Ovary (tissue), 7 donors: ENCODE measurements at regions not wholly inside any gene's neighbourhood (a gene's known extent, or its start where the extent isn't known, plus 50 kb on each side); places are given as distances from the start of the nearest gene placed in this dataset.
"Not testable (repeated sequence)": the region's sequence is repeated elsewhere in the genome, so short reads cannot be mapped to it uniquely, and the experiment has no call there.

Source experiments
- DNase-seq, 5 donors: peaks; one replicate each; pipeline ENCODE4 v3.0.0-alpha.2; 2019 to 2020
- H3K27ac ChIP-seq, 2 donors: fragments of 200-600 bp; one replicate each; pipeline versions ENCODE4 v1.5.1 to v1.8.0; 2019 to 2022
- H3K27me3 ChIP-seq: fragments of 200-600 bp; one replicate; pipeline ENCODE4 v1.8.0; 2022
- H3K36me3 ChIP-seq: fragments of 200-600 bp; sonication (generic); one replicate; pipeline ENCODE4 v1.5.1; 2019
- H3K4me1 ChIP-seq: one replicate; pipeline ENCODE4 v1.8.1; 2013; ENCODE audit warnings: mild to moderate bottlenecking, moderate library complexity; ENCODE audit not compliant: insufficient read depth
- H3K4me3 ChIP-seq: fragments of 200-600 bp; sonication (generic); one replicate; pipeline ENCODE4 v1.5.1; 2017
- H3K9me3 ChIP-seq, 2 donors: fragments of 200-600 bp in 1 of 2; sonication (generic) in 1 of 2; one replicate each; pipeline versions ENCODE4 v1.5.1 to v1.8.1; 2013 to 2019; ENCODE audit warnings: mild to moderate bottlenecking in 1 of 2, moderate library complexity in 1 of 2
- EP300 ChIP-seq: sonication (generic); formaldehyde crosslinking; IDR thresholded peaks from one replicate; pipeline ENCODE4 v1.6.1; 2017; ENCODE audit warnings: antibody characterized with exemption
- POLR2A ChIP-seq: fragments of 450-650 bp; IDR thresholded peaks from one replicate; pipeline ENCODE4 v1.6.1; 2017; ENCODE audit warnings: antibody characterized with exemption, mild to moderate bottlenecking, moderate library complexity
- WGBS, 3 donors: extraction: QIAGEN DNeasy Blood & Tissue Kit in 1 of 3; methylation state at CpG; one replicate each; pipeline versions ENCODE4 v1.1.5 to v1.1.7; 2013 to 2017; 5-methylcytosine and 5-hydroxymethylcytosine counted together
- intact Hi-C, 4 donors: fragments of 100-400 bp; cut with DNase I; formaldehyde crosslinking; loops; one replicate each; pipeline versions ENCODE4 v1.11.0 to v1.15.1; 2022 to 2023
- TF ChIP-seq, protein P1 (sequence below), 3 donors: fragments of 450-650 bp in 2 of 3; fragments of 200-600 bp in 1 of 3; IDR thresholded peaks; one replicate each; pipeline versions ENCODE4 v1.5.1 to v1.8.0; 2016 to 2022; ENCODE audit warnings: antibody characterized with exemption in 3 of 3, mild to moderate bottlenecking in 1 of 3
- donor health status: DM: no; HTN: no; CAD: no; lungs with moderate emphysema.
- donor health status: DM: no; HTN: no; CAD: no.
- donor health status: Bipolar disorder and iron deficiency.
- donor health status: DM: no; HTN: no; CAD: no.
- donor health status: DM: yes; HTN: yes; CAD: no.

- Histone ChIP-seq H3K4me3 (no peak overlapping the region), H3K4me1 (no peaks in the 10 kb centered on the region), H3K36me3 (no peaks in the 10 kb centered on the region), H3K27me3 (no peaks in the 10 kb centered on the region), H3K27ac (no peak overlapping the region), H3K9me3 (no peaks in the 10 kb centered on the region)
- no peak for DNase-seq
- WGBS, 3 donors = 87 to 88% (median 88%) methylated on average over 3 of the region's 3 CpGs
- TF ChIP-seq, protein P1, sequence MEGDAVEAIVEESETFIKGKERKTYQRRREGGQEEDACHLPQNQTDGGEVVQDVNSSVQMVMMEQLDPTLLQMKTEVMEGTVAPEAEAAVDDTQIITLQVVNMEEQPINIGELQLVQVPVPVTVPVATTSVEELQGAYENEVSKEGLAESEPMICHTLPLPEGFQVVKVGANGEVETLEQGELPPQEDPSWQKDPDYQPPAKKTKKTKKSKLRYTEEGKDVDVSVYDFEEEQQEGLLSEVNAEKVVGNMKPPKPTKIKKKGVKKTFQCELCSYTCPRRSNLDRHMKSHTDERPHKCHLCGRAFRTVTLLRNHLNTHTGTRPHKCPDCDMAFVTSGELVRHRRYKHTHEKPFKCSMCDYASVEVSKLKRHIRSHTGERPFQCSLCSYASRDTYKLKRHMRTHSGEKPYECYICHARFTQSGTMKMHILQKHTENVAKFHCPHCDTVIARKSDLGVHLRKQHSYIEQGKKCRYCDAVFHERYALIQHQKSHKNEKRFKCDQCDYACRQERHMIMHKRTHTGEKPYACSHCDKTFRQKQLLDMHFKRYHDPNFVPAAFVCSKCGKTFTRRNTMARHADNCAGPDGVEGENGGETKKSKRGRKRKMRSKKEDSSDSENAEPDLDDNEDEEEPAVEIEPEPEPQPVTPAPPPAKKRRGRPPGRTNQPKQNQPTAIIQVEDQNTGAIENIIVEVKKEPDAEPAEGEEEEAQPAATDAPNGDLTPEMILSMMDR (IDR thresholded peaks at IDR 0.05) = no peak
- TF ChIP-seq POLR2A (no peak), EP300 (no peak)
- intact Hi-C loops = loop anchor here in 1 of 4 donors (10.0 kb wide), 1 partner anchor 248 kb away; no protein-coding TSS in a partner anchor
These were observed 139.4 kb downstream of the SLC38A4 start for GRCh38 chr12:46686267-46686942.

DNA sequence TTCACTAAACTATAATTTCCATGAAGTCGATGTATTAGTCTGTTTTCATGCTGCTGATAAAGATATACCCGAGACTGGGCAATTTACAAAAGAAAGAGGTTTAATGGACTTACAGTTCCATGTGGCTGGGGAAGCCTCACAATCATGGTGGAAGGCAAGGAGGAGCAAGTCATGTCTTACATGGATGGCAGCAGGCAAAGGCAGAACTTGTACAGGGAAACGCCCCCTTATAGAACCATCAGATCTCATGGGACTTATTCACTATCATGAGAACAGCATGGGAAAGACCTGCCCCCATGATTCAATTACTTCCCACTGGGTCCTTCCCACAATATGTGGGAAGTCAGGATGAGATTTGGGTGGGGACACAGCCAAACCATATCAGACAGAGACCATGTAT lies 141.6 kb downstream of the SLC38A4 start:
- 93 to 96% (median 94%) methylated on average over 3 of the region's 3 CpGs for WGBS, 3 donors
- not testable (repeated sequence) for H3K9me3 ChIP-seq, DNase-seq, H3K4me3 ChIP-seq, H3K4me1 ChIP-seq, H3K36me3 ChIP-seq, H3K27ac ChIP-seq, H3K27me3 ChIP-seq
- intact Hi-C loops = loop anchor here in 1 of 4 donors (10.0 kb wide), 1 partner anchor 251 kb away; no protein-coding TSS in a partner anchor

DNA sequence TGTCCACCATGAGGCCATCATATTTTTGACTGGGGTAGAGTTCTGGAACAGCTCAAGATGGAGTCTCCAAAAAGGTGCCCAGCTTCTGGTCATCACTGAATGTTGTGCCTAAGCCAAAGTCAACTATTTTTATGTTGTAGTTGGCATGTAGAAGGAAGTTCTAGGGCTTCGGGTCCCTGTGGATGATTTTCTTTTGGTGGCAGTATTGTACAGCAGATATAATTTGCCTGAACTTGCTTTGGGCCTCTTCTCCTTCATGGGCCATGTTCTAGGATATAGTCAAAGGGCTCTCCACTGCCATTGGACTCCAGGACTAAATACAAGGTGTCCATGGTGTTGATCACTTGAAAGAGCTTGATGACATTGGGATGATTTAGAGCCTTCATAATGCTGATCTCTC lies 143.6 kb downstream of the SLC38A4 start:
- Histone ChIP-seq H3K36me3 (no peaks in the 10 kb centered on the region), H3K27ac (no peak overlapping the region), H3K27me3 (no peaks in the 10 kb centered on the region), H3K4me1 (no peaks in the 10 kb centered on the region), H3K9me3 (no peaks in the 10 kb centered on the region), H3K4me3 (no peak overlapping the region)
- 77 to 94% (median 77%) methylated on average over 1 of the region's 1 CpG for WGBS, 3 donors
- intact Hi-C loops = loop anchor here in 1 of 4 donors (10.0 kb wide), 1 partner anchor 253 kb away; no protein-coding TSS in a partner anchor
- TF ChIP-seq POLR2A = no peak
- no peak for DNase-seq

- intact Hi-C loops = loop anchor here in 1 of 4 donors (10.0 kb wide), 1 partner anchor 254 kb away; no protein-coding TSS in a partner anchor
- no peaks in the 10 kb centered on the region for H3K9me3 ChIP-seq
- WGBS, 3 donors = 10 to 29% (median 21%) methylated on average over 1 of the region's 1 CpG
These were observed 145.3 kb downstream of the SLC38A4 start for GRCh38 chr12:46680506-46680905.

DNA sequence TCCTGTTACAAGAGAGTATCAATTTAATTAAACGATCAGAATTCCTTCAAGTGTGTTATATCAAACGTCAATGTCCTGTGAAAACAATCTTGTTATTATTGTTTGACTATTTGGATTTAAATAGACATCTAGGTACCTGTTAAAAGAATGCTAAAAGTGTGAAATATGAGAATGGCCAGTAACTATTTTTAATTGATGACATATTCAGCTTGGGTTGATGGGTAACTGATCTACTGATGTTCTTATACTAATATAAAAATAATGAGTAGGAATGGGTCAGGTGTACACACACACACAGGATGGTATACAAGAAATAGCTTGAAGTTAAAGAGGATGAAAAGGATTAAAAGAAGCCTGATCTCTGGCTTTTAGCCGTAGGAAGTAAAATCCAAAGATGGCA lies 146.0 kb downstream of the SLC38A4 start:
- no peaks in the 10 kb centered on the region for H3K9me3 ChIP-seq
- no peaks in the 10 kb centered on the region for H3K36me3 ChIP-seq
- H3K27ac ChIP-seq = no peak overlapping the region
- WGBS, 3 donors = 46 to 54% (median 52%) methylated on average over 3 of the region's 3 CpGs
- no peak for DNase-seq
- no peaks in the 10 kb centered on the region for H3K27me3 ChIP-seq
- no peak overlapping the region for H3K4me3 ChIP-seq
- H3K4me1 ChIP-seq = no peaks in the 10 kb centered on the region
- intact Hi-C loops = loop anchor here in 1 of 4 donors (10.0 kb wide), 1 partner anchor 255 kb away; no protein-coding TSS in a partner anchor
- TF ChIP-seq POLR2A (no peak), EP300 (no peak)
- TF ChIP-seq, protein P1 (IDR thresholded peaks at IDR 0.05) = no peak

More at GRCh38 chr12:46680506-46680905, 145.3 kb downstream of the SLC38A4 start:
- no peak overlapping the region for H3K4me3 ChIP-seq
- no peaks in the 10 kb centered on the region for H3K36me3 ChIP-seq
- no peaks in the 10 kb centered on the region for H3K27me3 ChIP-seq
- H3K27ac ChIP-seq = no peak overlapping the region
- DNase-seq = no peak
- H3K4me1 ChIP-seq = no peaks in the 10 kb centered on the region
- TF ChIP-seq, protein P1 (IDR thresholded peaks at IDR 0.05) = no peak
- TF ChIP-seq POLR2A (no peak), EP300 (no peak)
